ENCODE measurements at regions not wholly inside any gene's neighbourhood (a gene's known extent, or its start where the extent isn't known, plus 50 kb on each side); places are given as distances from the start of the nearest gene placed in this dataset.

- intact Hi-C loops (cut with DNase I) = no loop called here
- DNase-seq = no peak
- no peak overlapping the region for H3K27ac ChIP-seq
- H3K9me3 ChIP-seq = no peaks in the 10 kb centered on the region
- no peak overlapping the region for H3K4me3 ChIP-seq
- WGBS, 3 donors = 90 to 94% (median 91%) methylated on average over 2 of the region's 2 CpGs
- TF ChIP-seq POLR2A (IDR thresholded peaks at IDR 0.05) (no peak), EP300 (IDR thresholded peaks at IDR 0.05) (no peak)
- TF ChIP-seq, protein P1, sequence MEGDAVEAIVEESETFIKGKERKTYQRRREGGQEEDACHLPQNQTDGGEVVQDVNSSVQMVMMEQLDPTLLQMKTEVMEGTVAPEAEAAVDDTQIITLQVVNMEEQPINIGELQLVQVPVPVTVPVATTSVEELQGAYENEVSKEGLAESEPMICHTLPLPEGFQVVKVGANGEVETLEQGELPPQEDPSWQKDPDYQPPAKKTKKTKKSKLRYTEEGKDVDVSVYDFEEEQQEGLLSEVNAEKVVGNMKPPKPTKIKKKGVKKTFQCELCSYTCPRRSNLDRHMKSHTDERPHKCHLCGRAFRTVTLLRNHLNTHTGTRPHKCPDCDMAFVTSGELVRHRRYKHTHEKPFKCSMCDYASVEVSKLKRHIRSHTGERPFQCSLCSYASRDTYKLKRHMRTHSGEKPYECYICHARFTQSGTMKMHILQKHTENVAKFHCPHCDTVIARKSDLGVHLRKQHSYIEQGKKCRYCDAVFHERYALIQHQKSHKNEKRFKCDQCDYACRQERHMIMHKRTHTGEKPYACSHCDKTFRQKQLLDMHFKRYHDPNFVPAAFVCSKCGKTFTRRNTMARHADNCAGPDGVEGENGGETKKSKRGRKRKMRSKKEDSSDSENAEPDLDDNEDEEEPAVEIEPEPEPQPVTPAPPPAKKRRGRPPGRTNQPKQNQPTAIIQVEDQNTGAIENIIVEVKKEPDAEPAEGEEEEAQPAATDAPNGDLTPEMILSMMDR (IDR thresholded peaks at IDR 0.05) = no peak
- H3K36me3 ChIP-seq = no peaks in the 10 kb centered on the region
- H3K27me3 ChIP-seq = no peaks in the 10 kb centered on the region
- no peaks in the 10 kb centered on the region for H3K4me1 ChIP-seq (ENCODE audit: insufficient read depth)
Measured at GRCh38 chr5:27516437-27516836, 478.1 kb upstream of the CDH9 start.

DNA sequence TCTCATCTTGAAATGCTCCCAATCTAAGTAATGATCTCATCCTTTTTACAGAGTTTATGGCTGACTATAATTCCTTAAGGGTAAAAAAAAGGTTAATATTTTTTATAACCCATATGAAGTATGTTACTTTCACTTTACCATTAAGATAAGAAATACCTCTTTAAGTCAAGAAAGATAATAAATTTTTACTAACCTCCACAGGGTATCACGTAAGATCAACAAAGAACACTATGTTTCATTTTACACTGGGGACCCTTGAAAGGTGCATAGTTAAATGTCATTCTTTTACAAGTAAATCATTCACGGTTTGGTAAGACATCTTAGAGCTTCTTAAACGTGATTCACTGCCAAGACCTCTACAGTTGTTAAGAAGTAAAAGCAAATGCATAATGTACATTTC lies 472.7 kb upstream of the CDH9 start:
- intact Hi-C loops (cut with DNase I) = no loop called here

DNA sequence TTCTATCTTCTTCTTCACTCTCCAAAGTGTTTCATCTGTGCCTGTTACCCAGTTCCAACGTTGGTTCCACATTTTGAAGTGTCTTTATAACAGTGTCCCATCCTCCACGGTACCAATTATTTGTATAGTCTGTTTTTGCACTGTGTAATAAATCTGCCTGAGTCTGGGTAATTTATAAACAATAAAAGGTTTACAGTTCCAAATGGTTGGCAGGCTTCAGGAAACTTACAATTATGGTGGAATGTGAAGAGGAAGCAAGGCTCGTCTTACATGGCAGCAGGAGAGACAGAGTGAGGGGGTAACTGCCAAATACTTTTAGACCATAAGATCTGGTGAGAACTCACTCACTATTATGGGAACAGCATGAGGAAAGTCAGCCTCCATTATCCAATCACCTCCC lies 465.4 kb upstream of the CDH9 start:
- WGBS, 3 donors = 59 to 72% (median 65%) methylated on average over 3 of the region's 3 CpGs
- Histone ChIP-seq H3K4me1 (ENCODE audit: insufficient read depth) (no peaks in the 10 kb centered on the region), H3K36me3 (no peaks in the 10 kb centered on the region), H3K27ac (no peak overlapping the region), H3K9me3 (no peaks in the 10 kb centered on the region), H3K4me3 (no peak overlapping the region), H3K27me3 (no peaks in the 10 kb centered on the region)
- TF ChIP-seq EP300 (IDR thresholded peaks at IDR 0.05) = no peak
- TF ChIP-seq, protein P1 (IDR thresholded peaks at IDR 0.05) = no peak
- no peak for TF ChIP-seq POLR2A (IDR thresholded peaks at IDR 0.05)
- DNase-seq = no peak
- intact Hi-C loops (cut with DNase I) = no loop called here

More for the DNA sequence above, 472.7 kb upstream of the CDH9 start:
- Histone ChIP-seq H3K36me3 (no peaks in the 10 kb centered on the region), H3K4me1 (ENCODE audit: insufficient read depth) (no peaks in the 10 kb centered on the region), H3K4me3 (no peak overlapping the region), H3K27ac (no peak overlapping the region), H3K9me3 (no peaks in the 10 kb centered on the region), H3K27me3 (no peaks in the 10 kb centered on the region)
- WGBS, 3 donors = 24 to 26% (median 26%) methylated on average over 3 of the region's 3 CpGs
- TF ChIP-seq EP300 (IDR thresholded peaks at IDR 0.05) = no peak
- TF ChIP-seq, protein P1 (IDR thresholded peaks at IDR 0.05) = no peak
- TF ChIP-seq POLR2A (IDR thresholded peaks at IDR 0.05) = no peak
- DNase-seq = no peak

DNA sequence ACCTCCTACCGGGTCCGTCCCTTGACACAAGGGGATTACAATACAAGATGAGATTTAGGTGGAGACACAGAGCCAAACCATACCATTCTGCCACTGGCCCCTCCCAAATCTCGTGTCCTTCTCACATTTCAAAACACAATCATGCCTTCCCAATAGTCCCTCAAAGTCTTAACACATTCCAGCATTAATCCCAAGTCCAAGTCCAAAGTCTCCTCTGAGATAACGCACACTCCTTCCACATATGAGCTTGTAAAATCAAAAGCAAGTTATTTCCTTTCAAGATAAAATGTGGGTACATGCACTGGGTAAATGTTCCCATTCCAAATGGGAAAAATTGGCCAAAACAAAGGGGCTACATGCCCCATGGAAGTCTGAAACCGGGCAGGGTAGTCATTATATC lies 463.9 kb upstream of the CDH9 start:
- no peak overlapping the region for H3K4me3 ChIP-seq
- WGBS, 3 donors = 77 to 84% (median 78%) methylated on average over 5 of the region's 5 CpGs
- no peak overlapping the region for H3K27ac ChIP-seq
- intact Hi-C loops (cut with DNase I) = no loop called here
- TF ChIP-seq POLR2A (IDR thresholded peaks at IDR 0.05) = no peak
- no peak for TF ChIP-seq EP300 (IDR thresholded peaks at IDR 0.05)
- TF ChIP-seq, protein P1 (IDR thresholded peaks at IDR 0.05) = no peak
- no peak for DNase-seq
- no peaks in the 10 kb centered on the region for H3K36me3 ChIP-seq
- H3K4me1 ChIP-seq (ENCODE audit: insufficient read depth) = no peaks in the 10 kb centered on the region
- no peaks in the 10 kb centered on the region for H3K27me3 ChIP-seq
- no peaks in the 10 kb centered on the region for H3K9me3 ChIP-seq

- no peaks in the 10 kb centered on the region for H3K27me3 ChIP-seq
- H3K27ac ChIP-seq = no peak overlapping the region
- no peak for DNase-seq
- TF ChIP-seq POLR2A (IDR thresholded peaks at IDR 0.05) = no peak
- TF ChIP-seq, protein P1 (IDR thresholded peaks at IDR 0.05) = no peak
- TF ChIP-seq EP300 (IDR thresholded peaks at IDR 0.05) = no peak
- intact Hi-C loops (cut with DNase I) = no loop called here
- H3K4me1 ChIP-seq (ENCODE audit: insufficient read depth) = no peaks in the 10 kb centered on the region
- H3K9me3 ChIP-seq = no peaks in the 10 kb centered on the region
- no peaks in the 10 kb centered on the region for H3K36me3 ChIP-seq
- WGBS, 3 donors = 59 to 71% (median 63%) methylated on average over 2 of the region's 2 CpGs
- no peak overlapping the region for H3K4me3 ChIP-seq
Measured at GRCh38 chr5:27497491-27497890, 459.1 kb upstream of the CDH9 start.

Measured in ovary (tissue), 7 donors.